B cell (primary cell): ENCODE measurements at regions not wholly inside any gene's neighbourhood (a gene's known extent, or its start where the extent isn't known, plus 50 kb on each side); places are given as distances from the start of the nearest gene placed in this dataset.

Experiments
- ATAC-seq: fragments of 200-7000 bp; cut with Tn5 transposase; one replicate; pipeline ENCODE4 v1.10.0; 2021; ENCODE audit warnings: low read depth, mild to moderate bottlenecking, moderate number of reproducible peaks, moderate library complexity
- CTCF ChIA-PET: fragments of 350-600 bp; sonication (Branson Sonifier 250); formaldehyde crosslinking; loops from one replicate; lab custom pipeline; 2021; ENCODE audit warnings: antibody characterized with exemption, inconsistent platforms; lab: Charles Lee
- POLR2A ChIA-PET: fragments of 350-600 bp; sonication (Branson Sonifier 250); formaldehyde crosslinking; loops from one replicate; lab custom pipeline; 2021; ENCODE audit warnings: antibody characterized with exemption; lab: Charles Lee
- DNase-seq: peaks from one replicate; pipeline ENCODE4 v3.0.0; 2013
- H2AFZ ChIP-seq: 2 replicates; pipeline ENCODE4 v1.6.1; 2012; ENCODE audit warnings: mild to moderate bottlenecking, low read depth, low read length; ENCODE audit not compliant: insufficient read depth, poor library complexity, severe bottlenecking
- H3K27ac ChIP-seq, 2 donors: 1 replicate in 1 of 2; 2 replicates in 1 of 2; pipeline ENCODE4 v1.5.1; 2012 to 2013; ENCODE audit warnings: low read length in 2 of 2, mild to moderate bottlenecking in 2 of 2, moderate library complexity in 1 of 2
- H3K27me3 ChIP-seq, 4 experiments: fragments of 200-600 bp in 1 of 4; sonication (generic) in 1 of 4; replicated peaks in 1 of 4; 1 replicate in 2 of 4; 2 replicates in 2 of 4; pipeline versions ENCODE4 v1.6.1 to v1.7.0; 2013 to 2016; ENCODE audit warnings: low read length in 3 of 4, mild to moderate bottlenecking in 2 of 4, mixed read lengths in 1 of 4, moderate library complexity in 1 of 4; ENCODE audit not compliant: insufficient read depth in 4 of 4, control insufficient read depth in 3 of 4; ENCODE audit errors: control extremely low read depth in 1 of 4
- H3K36me3 ChIP-seq, 2 experiments: replicated peaks in 1 of 2; 1 replicate in 1 of 2; 2 replicates in 1 of 2; pipeline versions ENCODE4 v1.6.1 to v1.7.1; 2013; ENCODE audit warnings: low read length in 1 of 2; ENCODE audit not compliant: insufficient read depth in 2 of 2, control insufficient read depth in 1 of 2; ENCODE audit errors: control extremely low read depth in 1 of 2, extremely low read depth in 1 of 2
- H3K4me1 ChIP-seq, 2 donors: fragments of 200-600 bp in 1 of 2; sonication (generic) in 1 of 2; 1 replicate in 1 of 2; 2 replicates in 1 of 2; pipeline versions ENCODE4 v1.5.1 to v1.6.1; 2013 to 2017; ENCODE audit warnings: low read length in 2 of 2; ENCODE audit not compliant: control insufficient read depth in 2 of 2, insufficient read depth in 2 of 2
- H3K4me2 ChIP-seq: replicated peaks from 2 replicates; pipeline ENCODE3; 2012; ENCODE audit warnings: mild to moderate bottlenecking, low read depth, low read length; ENCODE audit not compliant: poor library complexity, severe bottlenecking
- H3K4me3 ChIP-seq, 5 experiments: fragments of 200-600 bp in 1 of 5; sonication (generic) in 1 of 5; 1 replicate in 3 of 5; 2 replicates in 2 of 5; pipeline versions ENCODE4 v1.5.1 to v1.7.0; 2011 to 2016; ENCODE audit warnings: low read length in 4 of 5, mild to moderate bottlenecking in 4 of 5, low read depth in 2 of 5, control low read depth in 1 of 5, moderate library complexity in 1 of 5; ENCODE audit not compliant: insufficient read depth in 1 of 5; ENCODE audit errors: control extremely low read depth in 1 of 5, extremely low read depth in 1 of 5
- H3K79me2 ChIP-seq: fragments of 200-600 bp; sonication (generic); one replicate; pipeline ENCODE4 v1.6.0; 2016; ENCODE audit warnings: low read length; ENCODE audit not compliant: control insufficient read depth, insufficient read depth
- H3K9ac ChIP-seq: fragments of 200-600 bp; sonication (generic); 2 replicates; pipeline ENCODE4 v1.6.1; 2017; ENCODE audit warnings: mild to moderate bottlenecking, low read length, moderate library complexity
- H3K9me3 ChIP-seq, 3 donors: one replicate each; pipeline versions ENCODE4 v1.6.1 to v1.7.1; 2013; ENCODE audit warnings: low read length in 2 of 3; ENCODE audit not compliant: control insufficient read depth in 2 of 3, insufficient read depth in 1 of 3; ENCODE audit errors: control extremely low read depth in 1 of 3
- H4K20me1 ChIP-seq: 2 replicates; pipeline ENCODE4 v1.6.0; 2012; ENCODE audit warnings: mild to moderate bottlenecking, low read length; ENCODE audit not compliant: insufficient read depth, control insufficient read depth, poor library complexity, severe bottlenecking
- H3K27ac Mint-ChIP-seq: one replicate; pipeline ENCODE4 v1.8.0; 2021; ENCODE audit warnings: mixed read lengths
- H3K27me3 Mint-ChIP-seq: one replicate; pipeline ENCODE4 v1.8.0; 2021; ENCODE audit warnings: mixed read lengths
- H3K4me1 Mint-ChIP-seq: one replicate; pipeline ENCODE4 v1.8.0; 2021; ENCODE audit warnings: mixed read lengths
- H3K4me3 Mint-ChIP-seq: one replicate; pipeline ENCODE4 v1.8.0; 2021; ENCODE audit warnings: mixed read lengths
- H3K9me3 Mint-ChIP-seq: one replicate; pipeline ENCODE4 v1.8.0; 2022; ENCODE audit warnings: mixed read lengths; ENCODE audit not compliant: insufficient read depth
- EZH2 ChIP-seq: IDR thresholded peaks from 2 replicates; pipeline ENCODE4 v1.6.1; 2012; ENCODE audit warnings: borderline replicate concordance, low read depth, mild to moderate bottlenecking, moderate library complexity, low read length; ENCODE audit not compliant: insufficient read depth, poor library complexity, severe bottlenecking
- WGBS: methylation state at CpG from one replicate; pipeline ENCODE4 v1.1.5; 2013; ENCODE audit warnings: missing lambda C conversion rate; ENCODE audit not compliant: insufficient coverage; 5-methylcytosine and 5-hydroxymethylcytosine counted together
- intact Hi-C: fragments of 100-400 bp; cut with micrococcal nuclease; formaldehyde crosslinking; loops from one replicate; pipeline ENCODE4 v1.10.0; 2022
- TF ChIP-seq, protein P1 (sequence below): fragments of 200-600 bp; IDR thresholded peaks from one replicate; pipeline ENCODE4 v1.8.0; 2022; ENCODE audit warnings: antibody characterized with exemption, mild to moderate bottlenecking

DNA sequence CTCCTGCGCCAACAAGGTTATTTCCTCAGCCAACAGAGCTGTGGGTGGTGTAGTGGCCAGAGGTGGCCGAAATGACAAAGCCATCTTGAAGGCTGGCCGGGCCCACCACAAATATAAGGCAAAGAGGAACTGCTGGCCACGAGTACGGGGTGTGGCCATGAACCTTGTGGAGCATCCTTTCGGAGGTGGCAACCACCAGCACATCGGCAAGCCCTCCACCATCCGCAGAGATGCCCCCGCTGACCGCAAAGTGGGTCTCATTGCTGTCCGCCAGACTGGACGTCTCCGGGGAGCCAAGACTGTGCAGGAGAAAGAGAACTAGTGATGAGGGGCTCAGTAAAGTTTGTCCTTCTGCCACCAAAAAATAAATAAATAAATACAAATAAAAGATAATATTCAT is 481.4 kb upstream of the NAALADL2 start:
- no peak for ATAC-seq
- intact Hi-C loops = no loop called here
- no peak overlapping the region for H3K4me3 ChIP-seq
- no peaks in the 10 kb centered on the region for H3K4me1 Mint-ChIP-seq
- no peak overlapping the region for H2AFZ ChIP-seq
- H3K4me1 ChIP-seq = no peaks in the 10 kb centered on the region
- DNase-seq = no peak
- no peaks in the 10 kb centered on the region for H3K27me3 Mint-ChIP-seq
- H3K27ac Mint-ChIP-seq = no peak overlapping the region
- H3K4me2 ChIP-seq = no peak overlapping the region
- no peaks in the 10 kb centered on the region for H3K9me3 Mint-ChIP-seq
- H3K79me2 ChIP-seq = no peaks in the 10 kb centered on the region
- ChIA-PET CTCF (no interaction called here), POLR2A (no interaction called here)
- H3K27ac ChIP-seq = no peak overlapping the region
- no peak overlapping the region for H3K4me3 Mint-ChIP-seq
- H3K27me3 ChIP-seq = no peaks in the 10 kb centered on the region
- peaks cover 0 to 11% (median 0%) of the 10 kb centered on the region in 3 donors for H3K9me3 ChIP-seq
- H4K20me1 ChIP-seq = no peaks in the 10 kb centered on the region
- H3K36me3 ChIP-seq = no peaks in the 10 kb centered on the region
- H3K9ac ChIP-seq = no peak overlapping the region
- TF ChIP-seq, protein P1, sequence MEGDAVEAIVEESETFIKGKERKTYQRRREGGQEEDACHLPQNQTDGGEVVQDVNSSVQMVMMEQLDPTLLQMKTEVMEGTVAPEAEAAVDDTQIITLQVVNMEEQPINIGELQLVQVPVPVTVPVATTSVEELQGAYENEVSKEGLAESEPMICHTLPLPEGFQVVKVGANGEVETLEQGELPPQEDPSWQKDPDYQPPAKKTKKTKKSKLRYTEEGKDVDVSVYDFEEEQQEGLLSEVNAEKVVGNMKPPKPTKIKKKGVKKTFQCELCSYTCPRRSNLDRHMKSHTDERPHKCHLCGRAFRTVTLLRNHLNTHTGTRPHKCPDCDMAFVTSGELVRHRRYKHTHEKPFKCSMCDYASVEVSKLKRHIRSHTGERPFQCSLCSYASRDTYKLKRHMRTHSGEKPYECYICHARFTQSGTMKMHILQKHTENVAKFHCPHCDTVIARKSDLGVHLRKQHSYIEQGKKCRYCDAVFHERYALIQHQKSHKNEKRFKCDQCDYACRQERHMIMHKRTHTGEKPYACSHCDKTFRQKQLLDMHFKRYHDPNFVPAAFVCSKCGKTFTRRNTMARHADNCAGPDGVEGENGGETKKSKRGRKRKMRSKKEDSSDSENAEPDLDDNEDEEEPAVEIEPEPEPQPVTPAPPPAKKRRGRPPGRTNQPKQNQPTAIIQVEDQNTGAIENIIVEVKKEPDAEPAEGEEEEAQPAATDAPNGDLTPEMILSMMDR = no peak
- no peak for TF ChIP-seq EZH2
- WGBS = 90% methylated on average over 7 of the region's 13 CpGs

DNA sequence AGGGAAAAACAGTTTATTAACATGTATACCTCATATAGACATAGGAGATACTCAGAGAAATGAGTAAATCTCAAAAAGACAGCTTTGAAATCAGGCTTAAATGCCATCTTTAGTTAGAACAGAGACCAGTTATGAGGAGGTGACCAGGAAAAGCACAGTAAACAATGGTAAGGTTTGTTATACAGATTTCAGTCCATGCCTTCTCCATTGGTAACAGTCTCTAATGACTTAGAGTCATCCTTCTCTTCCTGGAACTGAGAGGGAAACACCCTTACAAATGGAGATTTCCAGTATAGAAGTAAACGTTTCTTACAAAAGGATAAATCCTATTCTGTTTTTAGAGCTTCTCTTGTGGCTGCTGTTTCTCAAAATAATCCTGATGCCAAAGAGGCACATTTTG is 476.3 kb upstream of the NAALADL2 start:
- H3K9me3 Mint-ChIP-seq = peaks cover 6% of the 10 kb centered on the region
- no CpG with 5 or more reads among the region's 1 CpG for WGBS

More for the DNA sequence above, 476.3 kb upstream of the NAALADL2 start:
- H3K4me1 Mint-ChIP-seq = no peaks in the 10 kb centered on the region
- Histone ChIP-seq H2AFZ (no peak overlapping the region), H3K9ac (no peak overlapping the region), H3K79me2 (no peaks in the 10 kb centered on the region), H4K20me1 (no peaks in the 10 kb centered on the region), H3K27ac (no peak overlapping the region), H3K4me2 (no peak overlapping the region), H3K4me1 (no peaks in the 10 kb centered on the region), H3K4me3 (no peak overlapping the region), H3K27me3 (no peaks in the 10 kb centered on the region), H3K36me3 (no peaks in the 10 kb centered on the region), H3K9me3 (peaks cover 0 to under 1% (median 0%) of the 10 kb centered on the region in 3 donors)
- CTCF ChIA-PET = no interaction called here
- TF ChIP-seq, protein P1 = no peak
- no peak for TF ChIP-seq EZH2
- no peak for DNase-seq
- ATAC-seq = no peak
- H3K27ac Mint-ChIP-seq = no peak overlapping the region
- POLR2A ChIA-PET = no interaction called here
- no peaks in the 10 kb centered on the region for H3K27me3 Mint-ChIP-seq
- intact Hi-C loops = no loop called here
- H3K4me3 Mint-ChIP-seq = no peak overlapping the region
